CD4-positive, alpha-beta memory T cell (primary cell): ENCODE measurements at regions not wholly inside any gene's neighbourhood (a gene's known extent, or its start where the extent isn't known, plus 50 kb on each side); places are given as distances from the start of the nearest gene placed in this dataset.
A peak's percentile ranks its signal among the peaks of the same experiment; 100 is the strongest.

Source experiments
- CTCF ChIA-PET: fragments of 350-600 bp; sonication (Branson Sonifier 250); formaldehyde crosslinking; loops from one replicate; lab custom pipeline; 2021; ENCODE audit warnings: inconsistent platforms; ENCODE audit not compliant: partially characterized antibody; lab: Charles Lee
- POLR2A ChIA-PET: fragments of 350-600 bp; sonication (Branson Sonifier 250); formaldehyde crosslinking; loops from one replicate; lab custom pipeline; 2021; ENCODE audit not compliant: partially characterized antibody; lab: Charles Lee
- DNase-seq, 5 donors: peaks; one replicate each; pipeline versions ENCODE4 v3.0.0 to v3.0.0-alpha.2; 2020 to 2022; ENCODE audit warnings: mixed read lengths in 1 of 5
- H3K27ac ChIP-seq: one replicate; pipeline ENCODE4 v1.7.0; 2013; ENCODE audit warnings: low read depth, low read length
- H3K27me3 ChIP-seq: 2 replicates; pipeline ENCODE4 v1.7.0; 2013; ENCODE audit warnings: mild to moderate bottlenecking, low read length, moderate library complexity; ENCODE audit not compliant: insufficient read depth
- H3K36me3 ChIP-seq: 2 replicates; pipeline ENCODE4 v1.7.0; 2013; ENCODE audit warnings: mild to moderate bottlenecking, low read length, moderate library complexity; ENCODE audit not compliant: insufficient read depth
- H3K4me1 ChIP-seq: 2 replicates; pipeline ENCODE4 v1.7.0; 2013; ENCODE audit warnings: mild to moderate bottlenecking, low read length, moderate library complexity; ENCODE audit not compliant: insufficient read depth
- H3K4me3 ChIP-seq, 2 donors: one replicate each; pipeline ENCODE4 v1.7.0; 2013; ENCODE audit warnings: low read length in 2 of 2, mild to moderate bottlenecking in 1 of 2
- H3K9me3 ChIP-seq, 2 donors: one replicate each; pipeline ENCODE4 v1.7.0; 2013; ENCODE audit warnings: low read length in 2 of 2, control low read depth in 1 of 2; ENCODE audit not compliant: control insufficient read depth in 1 of 2
- H3K27ac Mint-ChIP-seq, 7 donors: one replicate each; pipeline ENCODE4 v1.8.0; 2020 to 2021; ENCODE audit warnings: mixed read lengths in 7 of 7, mild to moderate bottlenecking in 6 of 7, inconsistent platforms in 3 of 7, moderate library complexity in 3 of 7
- H3K27me3 Mint-ChIP-seq, 2 donors: one replicate each; pipeline ENCODE4 v1.8.0; 2020 to 2021; ENCODE audit warnings: mixed read lengths in 2 of 2
- H3K36me3 Mint-ChIP-seq, 2 donors: one replicate each; pipeline ENCODE4 v1.8.0; 2020 to 2021; ENCODE audit warnings: mixed read lengths in 2 of 2, inconsistent platforms in 1 of 2, mild to moderate bottlenecking in 1 of 2
- H3K4me1 Mint-ChIP-seq, 4 donors: one replicate each; pipeline ENCODE4 v1.8.0; 2020 to 2021; ENCODE audit warnings: mixed read lengths in 4 of 4, mild to moderate bottlenecking in 1 of 4
- H3K4me3 Mint-ChIP-seq, 8 donors: one replicate each; pipeline ENCODE4 v1.8.0; 2020 to 2021; ENCODE audit warnings: mixed read lengths in 8 of 8, mild to moderate bottlenecking in 7 of 8, moderate library complexity in 6 of 8, inconsistent platforms in 3 of 8
- H3K9me3 Mint-ChIP-seq, 8 donors: one replicate each; pipeline ENCODE4 v1.8.0; 2020 to 2021; ENCODE audit warnings: mixed read lengths in 8 of 8, mild to moderate bottlenecking in 5 of 8, inconsistent platforms in 3 of 8, moderate library complexity in 1 of 8
- intact Hi-C: fragments of 100-400 bp; cut with micrococcal nuclease; formaldehyde crosslinking; loops from one replicate; pipeline ENCODE4 v1.15.1; 2023

DNA sequence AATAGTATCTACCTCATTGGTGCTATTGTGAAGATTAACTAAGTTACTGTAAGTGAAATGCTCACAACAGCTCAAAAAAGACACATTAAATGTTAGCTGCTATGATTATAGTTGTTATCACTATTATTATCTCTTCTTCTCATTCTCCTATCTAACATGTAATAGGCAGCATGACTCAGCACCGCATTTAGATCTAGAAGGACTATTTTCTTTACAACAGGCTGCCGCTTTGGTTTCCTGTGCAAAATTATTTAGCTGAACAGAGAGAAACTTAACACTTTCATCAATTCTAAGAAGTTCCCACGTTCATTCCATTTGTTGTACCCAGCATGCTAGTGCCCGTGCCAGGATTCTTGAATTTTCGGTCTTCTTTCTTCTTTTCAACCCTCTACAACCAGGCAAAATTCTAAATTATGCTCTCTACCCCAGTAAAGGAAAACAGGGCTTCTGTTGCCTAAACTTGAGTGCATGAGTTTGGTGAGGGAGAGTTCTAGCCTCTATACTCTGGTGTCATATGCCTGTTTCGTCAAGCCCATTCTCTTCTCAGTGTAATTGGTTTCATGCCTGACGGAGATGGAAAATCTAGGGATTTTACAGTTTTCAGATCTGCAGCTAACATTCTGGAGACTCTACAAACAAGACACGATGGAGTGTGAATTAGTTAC is 378.9 kb downstream of the PPP1R2C start:
- peaks cover 24% of the 10 kb centered on the region for H3K4me1 ChIP-seq
- H3K9me3 ChIP-seq = no peaks in the 10 kb centered on the region
- peaks cover 0 to 4% (median 0%) of the 10 kb centered on the region in 8 donors for H3K9me3 Mint-ChIP-seq
- ChIA-PET POLR2A (interaction anchor here (0.9 to 1.3 kb wide), 3 partner anchors 475 to 550 kb away, joined by 3 to 6 read pairs (median 3); no protein-coding TSS in a partner anchor), CTCF (interaction anchor here (0.9 kb wide), 1 partner anchor 600 kb away, joined by 3 read pairs; no protein-coding TSS in a partner anchor)
- no peak overlapping the region for H3K27ac ChIP-seq
- H3K27me3 Mint-ChIP-seq = no peaks in the 10 kb centered on the region
- no peaks in the 10 kb centered on the region for H3K36me3 Mint-ChIP-seq
- peaks cover 17 to 24% (median 20%) of the 10 kb centered on the region in 4 donors for H3K4me1 Mint-ChIP-seq
- DNase-seq = peak in 2 of 5 donors; percentile 5 to 15
- peak overlapping the region in 6 of 7 donors; percentile 19 to 77 (median 49) for H3K27ac Mint-ChIP-seq
- H3K4me3 ChIP-seq = no peak overlapping the region
- H3K36me3 ChIP-seq = no peaks in the 10 kb centered on the region
- H3K4me3 Mint-ChIP-seq = peak overlapping the region; percentile 9 to 67 (median 53)
- intact Hi-C loops = no loop called here
- no peaks in the 10 kb centered on the region for H3K27me3 ChIP-seq

DNA sequence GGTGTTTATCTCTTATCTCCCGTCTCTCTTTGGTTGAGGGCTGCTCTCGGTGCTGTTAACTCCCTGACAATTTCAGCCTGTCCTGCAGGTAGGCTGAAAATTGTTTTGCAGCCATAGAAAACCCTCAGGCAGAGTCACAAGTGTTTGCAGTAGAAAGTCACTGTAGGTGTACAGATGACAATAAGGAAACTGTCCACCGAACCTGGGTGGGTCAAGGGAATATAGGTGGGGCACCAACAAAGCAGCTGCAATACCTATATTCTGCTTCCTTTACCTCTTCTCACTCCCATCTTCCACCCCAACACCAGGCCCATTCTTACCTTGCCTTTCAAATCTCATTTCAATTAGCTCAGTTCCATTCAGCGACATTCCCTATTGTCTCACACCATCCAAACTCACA is 381.8 kb downstream of the PPP1R2C start:
- Histone ChIP-seq H3K27me3 (no peaks in the 10 kb centered on the region), H3K4me1 (peaks cover 24% of the 10 kb centered on the region), H3K9me3 (no peaks in the 10 kb centered on the region), H3K4me3 (no peak overlapping the region), H3K27ac (no peak overlapping the region), H3K36me3 (no peaks in the 10 kb centered on the region)
- Mint-ChIP-seq H3K4me1 (peaks cover 17 to 21% (median 19%) of the 10 kb centered on the region in 4 donors), H3K4me3 (no peak overlapping the region), H3K27me3 (no peaks in the 10 kb centered on the region), H3K27ac (no peak overlapping the region), H3K36me3 (no peaks in the 10 kb centered on the region), H3K9me3 (no peaks in the 10 kb centered on the region)
- POLR2A ChIA-PET = no interaction called here
- intact Hi-C loops = no loop called here
- DNase-seq = no peak
- CTCF ChIA-PET = no interaction called here

DNA sequence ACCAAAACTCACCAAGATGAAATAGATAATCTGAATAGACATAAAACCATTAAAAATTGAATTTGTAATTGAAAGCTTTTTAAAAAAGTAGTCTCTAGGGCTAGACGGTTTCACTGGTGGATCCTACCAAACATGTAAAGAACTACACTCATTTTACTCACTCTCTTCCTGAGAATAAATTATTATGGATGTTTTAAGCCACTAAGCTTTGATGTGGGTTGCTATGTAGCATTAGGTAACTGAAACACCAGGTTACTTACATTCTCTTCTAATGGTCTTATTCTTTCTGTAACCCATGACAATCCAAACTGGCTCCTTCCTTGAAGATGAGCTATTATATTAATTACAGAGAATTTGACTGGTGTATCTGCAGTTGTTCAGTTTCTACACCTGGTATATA is 385.1 kb downstream of the PPP1R2C start:
- no peak for DNase-seq
- ChIA-PET CTCF (no interaction called here), POLR2A (no interaction called here)
- intact Hi-C loops = no loop called here
- Mint-ChIP-seq H3K4me1 (no peaks in the 10 kb centered on the region), H3K4me3 (no peak overlapping the region), H3K27me3 (no peaks in the 10 kb centered on the region), H3K36me3 (no peaks in the 10 kb centered on the region), H3K9me3 (peaks cover 0 to 2% (median 0%) of the 10 kb centered on the region in 8 donors), H3K27ac (no peak overlapping the region)
- no peak overlapping the region for H3K4me3 ChIP-seq
- no peaks in the 10 kb centered on the region for H3K36me3 ChIP-seq
- H3K4me1 ChIP-seq = no peaks in the 10 kb centered on the region
- no peak overlapping the region for H3K27ac ChIP-seq
- H3K27me3 ChIP-seq = no peaks in the 10 kb centered on the region
- no peaks in the 10 kb centered on the region for H3K9me3 ChIP-seq

DNA sequence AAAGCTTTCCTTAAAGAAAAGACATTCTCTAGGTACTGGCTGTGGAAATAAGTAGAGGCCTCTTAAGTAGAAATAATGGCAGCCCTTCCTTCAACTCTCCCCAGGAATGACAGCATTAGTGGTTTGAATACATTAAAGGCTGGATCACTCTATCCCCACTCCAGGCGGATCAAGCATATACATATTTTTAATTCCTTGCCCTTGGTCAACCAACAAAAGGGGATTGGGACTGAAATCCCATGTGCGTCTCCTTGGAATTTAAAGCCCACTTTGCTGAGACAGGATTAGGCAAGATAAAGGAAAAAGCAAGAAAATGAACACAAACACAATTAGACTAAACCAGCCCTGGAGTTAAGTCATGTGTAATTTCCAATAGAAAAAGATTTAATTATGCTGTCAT is 391.3 kb downstream of the PPP1R2C start:
- no peaks in the 10 kb centered on the region for H3K36me3 Mint-ChIP-seq
- Histone ChIP-seq H3K4me1 (no peaks in the 10 kb centered on the region), H3K27ac (no peak overlapping the region), H3K36me3 (no peaks in the 10 kb centered on the region), H3K27me3 (no peaks in the 10 kb centered on the region), H3K4me3 (no peak overlapping the region), H3K9me3 (no peaks in the 10 kb centered on the region)
- intact Hi-C loops = no loop called here
- no peak overlapping the region for H3K27ac Mint-ChIP-seq
- H3K4me3 Mint-ChIP-seq = no peak overlapping the region
- ChIA-PET POLR2A (no interaction called here), CTCF (no interaction called here)
- H3K27me3 Mint-ChIP-seq = no peaks in the 10 kb centered on the region
- peaks cover 0 to 2% (median 0%) of the 10 kb centered on the region in 8 donors for H3K9me3 Mint-ChIP-seq
- no peak for DNase-seq
- H3K4me1 Mint-ChIP-seq = no peaks in the 10 kb centered on the region

DNA sequence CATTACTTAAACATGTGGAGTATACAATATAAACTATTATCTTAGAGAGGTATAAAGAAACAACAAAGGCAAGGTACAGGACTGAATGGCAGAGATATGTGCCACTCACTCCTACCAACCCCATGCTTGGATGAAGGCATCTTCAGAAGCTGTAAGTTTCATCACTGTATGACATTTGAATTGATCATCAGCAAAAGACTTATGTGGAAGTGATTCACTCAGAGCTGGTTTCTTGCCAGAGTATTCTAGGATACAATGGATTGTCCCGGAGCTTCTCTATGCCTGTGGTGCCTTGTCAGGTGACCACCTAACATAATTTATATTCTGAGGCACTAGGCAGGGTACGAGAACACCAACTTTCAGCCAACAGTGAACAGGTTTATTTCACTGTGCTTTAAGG is 392.2 kb downstream of the PPP1R2C start:
- CTCF ChIA-PET = interaction anchor here (0.6 kb wide), 1 partner anchor 284 kb away, joined by 4 read pairs; no protein-coding TSS in a partner anchor
- H3K27ac Mint-ChIP-seq = no peak overlapping the region

DNA sequence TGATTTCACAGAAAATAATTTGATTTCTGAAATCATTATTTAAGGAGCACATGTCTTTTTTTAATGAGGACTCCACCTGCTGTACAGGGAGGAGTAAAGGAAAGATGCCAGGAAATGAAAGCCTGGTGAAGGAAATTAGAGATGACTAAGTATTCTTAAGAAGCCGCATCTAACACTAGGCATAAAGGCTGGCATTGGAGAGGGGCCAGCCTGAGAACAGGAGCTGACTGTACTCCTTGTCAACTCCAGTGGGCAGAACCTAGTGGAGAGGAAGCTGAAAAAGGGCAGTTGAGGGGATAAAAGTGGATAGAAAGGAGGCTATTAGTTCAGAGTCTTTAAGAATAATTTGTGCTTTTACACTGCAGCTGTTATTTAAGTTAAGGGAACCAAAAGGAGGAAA is 393.0 kb downstream of the PPP1R2C start:
- Mint-ChIP-seq H3K9me3 (peaks cover 0 to 1% (median 0%) of the 10 kb centered on the region in 8 donors), H3K36me3 (no peaks in the 10 kb centered on the region), H3K4me1 (no peaks in the 10 kb centered on the region), H3K4me3 (no peak overlapping the region), H3K27ac (no peak overlapping the region), H3K27me3 (no peaks in the 10 kb centered on the region)
- no peak for DNase-seq
- Histone ChIP-seq H3K27ac (no peak overlapping the region), H3K36me3 (no peaks in the 10 kb centered on the region), H3K9me3 (no peaks in the 10 kb centered on the region), H3K27me3 (no peaks in the 10 kb centered on the region), H3K4me1 (no peaks in the 10 kb centered on the region), H3K4me3 (no peak overlapping the region)
- ChIA-PET CTCF (no interaction called here), POLR2A (no interaction called here)
- intact Hi-C loops = no loop called here

More for the DNA sequence above, 392.2 kb downstream of the PPP1R2C start:
- no peak overlapping the region for H3K27ac ChIP-seq
- no peaks in the 10 kb centered on the region for H3K4me1 ChIP-seq
- H3K4me1 Mint-ChIP-seq = no peaks in the 10 kb centered on the region
- peaks cover 0 to 2% (median 0%) of the 10 kb centered on the region in 8 donors for H3K9me3 Mint-ChIP-seq
- no peaks in the 10 kb centered on the region for H3K27me3 Mint-ChIP-seq
- POLR2A ChIA-PET = no interaction called here
- no peak for DNase-seq
- H3K36me3 Mint-ChIP-seq = no peaks in the 10 kb centered on the region
- no peaks in the 10 kb centered on the region for H3K27me3 ChIP-seq
- H3K36me3 ChIP-seq = no peaks in the 10 kb centered on the region
- H3K4me3 Mint-ChIP-seq = no peak overlapping the region
- H3K4me3 ChIP-seq = no peak overlapping the region
- intact Hi-C loops = no loop called here
- H3K9me3 ChIP-seq = no peaks in the 10 kb centered on the region

DNA sequence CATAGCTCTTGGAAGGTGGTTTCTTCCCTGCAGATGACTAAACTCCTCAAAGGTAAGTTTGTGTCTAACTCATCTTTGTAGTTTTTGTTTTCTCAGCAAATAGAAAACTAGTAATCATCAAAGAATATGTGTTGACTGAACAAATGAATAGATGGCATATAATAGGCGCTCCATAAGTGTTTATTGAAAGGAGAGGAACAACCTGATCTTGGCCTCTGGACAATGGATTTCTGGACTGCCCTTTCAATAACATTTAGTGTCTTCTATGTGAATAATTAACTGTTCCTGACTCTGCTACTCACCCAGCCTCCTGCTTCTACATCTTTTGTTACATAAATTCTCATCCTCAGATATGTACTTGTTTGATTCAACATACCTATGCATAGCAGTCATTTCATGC is 399.1 kb downstream of the PPP1R2C start:
- CTCF ChIA-PET = no interaction called here
- intact Hi-C loops = no loop called here
- POLR2A ChIA-PET = no interaction called here

More for the DNA sequence above, 399.1 kb downstream of the PPP1R2C start:
- no peaks in the 10 kb centered on the region for H3K9me3 ChIP-seq
- no peak overlapping the region for H3K4me3 Mint-ChIP-seq
- H3K27me3 Mint-ChIP-seq = no peaks in the 10 kb centered on the region
- H3K27ac Mint-ChIP-seq = no peak overlapping the region
- H3K4me1 Mint-ChIP-seq = no peaks in the 10 kb centered on the region
- DNase-seq = no peak
- no peaks in the 10 kb centered on the region for H3K36me3 Mint-ChIP-seq
- H3K27ac ChIP-seq = no peak overlapping the region
- H3K4me1 ChIP-seq = no peaks in the 10 kb centered on the region
- H3K36me3 ChIP-seq = no peaks in the 10 kb centered on the region
- peaks cover 0 to 4% (median 0%) of the 10 kb centered on the region in 8 donors for H3K9me3 Mint-ChIP-seq
- no peak overlapping the region for H3K4me3 ChIP-seq
- H3K27me3 ChIP-seq = no peaks in the 10 kb centered on the region
